ENCODE measurements at regions not wholly inside any gene's neighbourhood (a gene's known extent, or its start where the extent isn't known, plus 50 kb on each side); places are given as distances from the start of the nearest gene placed in this dataset.

DNA sequence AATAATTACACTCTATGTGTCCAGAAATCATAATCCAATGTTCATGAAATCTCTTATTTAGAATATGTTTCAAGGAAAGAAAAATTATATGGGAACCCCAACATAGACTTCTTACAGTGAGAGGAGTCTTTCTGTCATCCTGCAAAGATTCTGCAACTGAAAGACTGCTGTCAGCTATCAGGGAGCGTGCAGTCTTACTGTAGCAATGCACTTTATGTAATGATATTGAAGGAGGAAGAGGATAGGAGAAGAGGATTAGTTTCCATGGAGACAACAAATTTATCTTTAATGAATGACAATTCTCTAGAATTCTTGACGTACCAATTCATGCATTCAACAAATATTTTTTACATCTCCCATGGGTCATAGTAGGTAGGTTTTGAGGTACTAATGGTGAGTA is 61.3 kb upstream of the MYT1L start:
- no peak for DNase-seq (ENCODE audit: low spot score)

DNA sequence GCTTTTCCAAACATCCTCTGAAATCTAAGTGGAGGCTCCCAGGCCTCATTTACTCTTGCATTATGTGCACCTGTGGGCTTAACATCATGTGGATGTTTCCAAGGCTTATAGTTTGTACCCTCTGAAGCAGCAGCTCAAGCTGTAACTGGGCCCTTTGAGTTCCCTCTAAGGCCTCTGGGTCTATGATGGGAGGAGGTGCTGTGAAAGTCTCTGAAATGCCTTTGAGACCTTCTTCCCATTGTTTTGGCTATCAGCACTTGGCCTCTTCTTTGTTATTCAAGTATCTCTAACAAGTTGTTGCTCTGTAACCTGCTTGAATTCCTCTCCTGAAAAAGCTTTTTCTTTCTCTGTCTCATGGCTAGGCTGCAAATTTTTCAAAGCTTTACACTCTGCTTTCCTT is 58.1 kb upstream of the MYT1L start:
- TF ChIP-seq, protein P1, sequence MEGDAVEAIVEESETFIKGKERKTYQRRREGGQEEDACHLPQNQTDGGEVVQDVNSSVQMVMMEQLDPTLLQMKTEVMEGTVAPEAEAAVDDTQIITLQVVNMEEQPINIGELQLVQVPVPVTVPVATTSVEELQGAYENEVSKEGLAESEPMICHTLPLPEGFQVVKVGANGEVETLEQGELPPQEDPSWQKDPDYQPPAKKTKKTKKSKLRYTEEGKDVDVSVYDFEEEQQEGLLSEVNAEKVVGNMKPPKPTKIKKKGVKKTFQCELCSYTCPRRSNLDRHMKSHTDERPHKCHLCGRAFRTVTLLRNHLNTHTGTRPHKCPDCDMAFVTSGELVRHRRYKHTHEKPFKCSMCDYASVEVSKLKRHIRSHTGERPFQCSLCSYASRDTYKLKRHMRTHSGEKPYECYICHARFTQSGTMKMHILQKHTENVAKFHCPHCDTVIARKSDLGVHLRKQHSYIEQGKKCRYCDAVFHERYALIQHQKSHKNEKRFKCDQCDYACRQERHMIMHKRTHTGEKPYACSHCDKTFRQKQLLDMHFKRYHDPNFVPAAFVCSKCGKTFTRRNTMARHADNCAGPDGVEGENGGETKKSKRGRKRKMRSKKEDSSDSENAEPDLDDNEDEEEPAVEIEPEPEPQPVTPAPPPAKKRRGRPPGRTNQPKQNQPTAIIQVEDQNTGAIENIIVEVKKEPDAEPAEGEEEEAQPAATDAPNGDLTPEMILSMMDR (IDR thresholded peaks at IDR 0.05; ENCODE audit: extremely low read depth, missing control alignments), result no peak
- no peak for DNase-seq (ENCODE audit: low spot score)

More for the DNA sequence above, 61.3 kb upstream of the MYT1L start:
- TF ChIP-seq, protein P1 (IDR thresholded peaks at IDR 0.05; ENCODE audit: extremely low read depth, missing control alignments), result no peak
